SK-N-SH (cell line): ENCODE measurements at regions not wholly inside any gene's neighbourhood (a gene's known extent, or its start where the extent isn't known, plus 50 kb on each side); places are given as distances from the start of the nearest gene placed in this dataset.
A peak's percentile ranks its signal among the peaks of the same experiment; 100 is the strongest.

Experiments used
- CTCF ChIA-PET: fragments of 300-600, 350-600 bp; formaldehyde crosslinking; extraction: SDS; loops from one replicate; lab custom pipeline; 2021; lab: Yijun Ruan, JAX
- POLR2A ChIA-PET: fragments of 350-600 bp; sonication (Branson Sonifier 250); formaldehyde crosslinking; extraction: SDS; loops from one replicate; lab custom pipeline; 2020; ENCODE audit warnings: antibody characterized with exemption, inconsistent platforms; lab: Yijun Ruan, JAX
- DNase-seq: peaks from one replicate; pipeline ENCODE4 v3.0.0; 2012
- H2AFZ ChIP-seq: fragments of 200-600 bp; sonication (generic); 2 replicates; pipeline ENCODE4 v1.8.1; 2016; ENCODE audit warnings: antibody characterized with exemption, mild to moderate bottlenecking, low read depth
- H3F3A ChIP-seq: fragments of 200-600 bp; sonication (generic); replicated peaks from 2 replicates; pipeline ENCODE3; 2016; ENCODE audit warnings: antibody characterized with exemption, mild to moderate bottlenecking; ENCODE audit not compliant: insufficient read depth
- H3K27ac ChIP-seq, 2 experiments: fragments of 200-500 bp in 1 of 2; fragments of 200-600 bp in 1 of 2; sonication (Bioruptor generic) in 1 of 2; sonication (generic), shearing (Covaris generic) in 1 of 2; 2 replicates each; pipeline versions ENCODE4 v1.5.1 to v1.6.1; 2014 to 2016; ENCODE audit warnings: low read depth in 2 of 2, inconsistent platforms in 1 of 2, low read length in 1 of 2, mild to moderate bottlenecking in 1 of 2, mixed read lengths in 1 of 2
- H3K27me3 ChIP-seq: fragments of 200-600 bp; sonication (generic), shearing (Covaris generic); 2 replicates; pipeline ENCODE4 v1.6.1; 2016; ENCODE audit warnings: mixed run types; ENCODE audit not compliant: insufficient read depth
- H3K36me3 ChIP-seq, 2 experiments: fragments of 200-500 bp in 1 of 2; fragments of 200-600 bp in 1 of 2; sonication (Bioruptor generic) in 1 of 2; sonication (generic) in 1 of 2; replicated peaks in 1 of 2; 2 replicates each; pipeline versions ENCODE3 to v1.5.1; 2014 to 2016; ENCODE audit warnings: low read length in 1 of 2, mild to moderate bottlenecking in 1 of 2; ENCODE audit not compliant: insufficient read depth in 2 of 2, control insufficient read depth in 1 of 2
- H3K4me1 ChIP-seq, 2 experiments: fragments of 200-500 bp in 1 of 2; fragments of 200-600 bp in 1 of 2; sonication (Bioruptor generic) in 1 of 2; sonication (generic), shearing (Covaris generic) in 1 of 2; 2 replicates each; pipeline versions ENCODE4 v1.5.1 to v1.6.1; 2014 to 2016; ENCODE audit warnings: low read depth in 1 of 2, low read length in 1 of 2, mixed run types in 1 of 2; ENCODE audit not compliant: insufficient read depth in 2 of 2, control insufficient read depth in 1 of 2
- H3K4me2 ChIP-seq: fragments of 200-600 bp; sonication (generic), shearing (Covaris generic); 2 replicates; pipeline ENCODE4 v1.6.1; 2017; ENCODE audit warnings: mixed run types
- H3K4me3 ChIP-seq, 2 experiments: fragments of 200-500 bp in 1 of 2; fragments of 200-600 bp in 1 of 2; sonication (Bioruptor generic) in 1 of 2; sonication (generic), shearing (Covaris generic) in 1 of 2; 2 replicates each; pipeline versions ENCODE4 v1.5.1 to v1.8.1; 2014 to 2016; ENCODE audit warnings: low read depth in 2 of 2, inconsistent platforms in 1 of 2, low read length in 1 of 2, mild to moderate bottlenecking in 1 of 2, mixed read lengths in 1 of 2, moderate library complexity in 1 of 2
- H3K79me2 ChIP-seq: fragments of 200-600 bp; sonication (generic); 2 replicates; pipeline ENCODE4 v1.8.1; 2017; ENCODE audit warnings: mild to moderate bottlenecking; ENCODE audit not compliant: insufficient read depth
- H3K9ac ChIP-seq: fragments of 200-600 bp; sonication (generic); 2 replicates; pipeline ENCODE4 v1.6.1; 2017; ENCODE audit warnings: mixed run types
- H3K9me2 ChIP-seq: fragments of 200-600 bp; sonication (generic); 2 replicates; pipeline ENCODE4 v1.6.1; 2017; ENCODE audit warnings: mixed run types
- H3K9me3 ChIP-seq: fragments of 200-600 bp; sonication (generic); 2 replicates; pipeline ENCODE4 v1.6.1; 2017; ENCODE audit warnings: mixed run types, mild to moderate bottlenecking, moderate library complexity
- H4K20me1 ChIP-seq: fragments of 200-600 bp; sonication (generic); 2 replicates; pipeline ENCODE4 v1.6.1; 2017; ENCODE audit warnings: mild to moderate bottlenecking, mixed run types; ENCODE audit not compliant: insufficient read depth
- EP300 ChIP-seq, 2 experiments: IDR thresholded peaks; 2 replicates each; pipeline versions ENCODE4 v1.4.0 to v1.6.1; 2012; ENCODE audit warnings: borderline replicate concordance in 1 of 2, low read depth in 1 of 2, low read length in 1 of 2
- FOSL2 ChIP-seq: IDR thresholded peaks from 2 replicates; pipeline ENCODE4 v1.4.0; 2012; ENCODE audit warnings: low read depth, mild to moderate bottlenecking, moderate library complexity, borderline replicate concordance
- GATA2 ChIP-seq: sonication (generic); formaldehyde crosslinking; IDR thresholded peaks from 2 replicates; pipeline ENCODE4 v1.5.0; 2020; ENCODE audit warnings: mild to moderate bottlenecking, missing genetic modification reagents
- JUND ChIP-seq: IDR thresholded peaks from 2 replicates; pipeline ENCODE4 v1.4.0; 2012
- MEF2A ChIP-seq: IDR thresholded peaks from 2 replicates; pipeline ENCODE4 v1.4.0; 2012; ENCODE audit warnings: low read depth, borderline replicate concordance
- NFIC ChIP-seq: IDR thresholded peaks from 2 replicates; pipeline ENCODE4 v1.4.0; 2012; ENCODE audit warnings: borderline replicate concordance
- POLR2AphosphoS5 ChIP-seq: IDR thresholded peaks from 2 replicates; pipeline ENCODE4 v1.6.1; 2012; ENCODE audit warnings: low read depth, low read length
- RAD21 ChIP-seq: IDR thresholded peaks from 2 replicates; pipeline ENCODE4 v1.6.1; 2012; ENCODE audit warnings: mild to moderate bottlenecking, low read length
- RCOR1 ChIP-seq: fragments of 150-350 bp; IDR thresholded peaks from 2 replicates; pipeline ENCODE4 v1.6.1; 2017; ENCODE audit warnings: antibody characterized with exemption, low read length
- RXRA ChIP-seq: IDR thresholded peaks from 2 replicates; pipeline ENCODE4 v1.4.0; 2012; ENCODE audit warnings: low read depth, mild to moderate bottlenecking, borderline replicate concordance
- TAF1 ChIP-seq: IDR thresholded peaks from 2 replicates; pipeline ENCODE4 v1.6.1; 2012; ENCODE audit warnings: low read depth, mild to moderate bottlenecking, low read length, moderate library complexity, borderline replicate concordance
- TCF12 ChIP-seq: IDR thresholded peaks from 2 replicates; pipeline ENCODE4 v1.4.0; 2012
- TEAD4 ChIP-seq: IDR thresholded peaks from 2 replicates; pipeline ENCODE4 v1.4.0; 2012; ENCODE audit warnings: mild to moderate bottlenecking, borderline replicate concordance; ENCODE audit not compliant: insufficient read depth
- WGBS: methylation state at CpG from one replicate; pipeline ENCODE4 v1.1.6; 2017; ENCODE audit warnings: low lambda C conversion rate; 5-methylcytosine and 5-hydroxymethylcytosine counted together
- TF ChIP-seq, protein P1 (sequence below): IDR thresholded peaks from 2 replicates; pipeline ENCODE4 v1.4.0; 2012; ENCODE audit warnings: low read depth
- TF ChIP-seq, protein P2 (sequence below): fragments of 200-600 bp; sonication (generic); IDR thresholded peaks from 2 replicates; pipeline ENCODE4 v1.6.1; 2017; ENCODE audit warnings: antibody characterized with exemption, mild to moderate bottlenecking, moderate library complexity
- TF ChIP-seq, protein P3 (sequence below): IDR thresholded peaks from 2 replicates; pipeline ENCODE4 v1.4.0; 2012; ENCODE audit warnings: low read depth, borderline replicate concordance
- TF ChIP-seq, protein P4 (sequence below): IDR thresholded peaks from 2 replicates; pipeline ENCODE4; 2012
- TF ChIP-seq, protein P5 (sequence below): fragments of 150-350 bp; IDR thresholded peaks from 2 replicates; pipeline ENCODE4 v1.6.1; 2017; ENCODE audit warnings: antibody characterized with exemption, low read length, low read depth, borderline replicate concordance

DNA sequence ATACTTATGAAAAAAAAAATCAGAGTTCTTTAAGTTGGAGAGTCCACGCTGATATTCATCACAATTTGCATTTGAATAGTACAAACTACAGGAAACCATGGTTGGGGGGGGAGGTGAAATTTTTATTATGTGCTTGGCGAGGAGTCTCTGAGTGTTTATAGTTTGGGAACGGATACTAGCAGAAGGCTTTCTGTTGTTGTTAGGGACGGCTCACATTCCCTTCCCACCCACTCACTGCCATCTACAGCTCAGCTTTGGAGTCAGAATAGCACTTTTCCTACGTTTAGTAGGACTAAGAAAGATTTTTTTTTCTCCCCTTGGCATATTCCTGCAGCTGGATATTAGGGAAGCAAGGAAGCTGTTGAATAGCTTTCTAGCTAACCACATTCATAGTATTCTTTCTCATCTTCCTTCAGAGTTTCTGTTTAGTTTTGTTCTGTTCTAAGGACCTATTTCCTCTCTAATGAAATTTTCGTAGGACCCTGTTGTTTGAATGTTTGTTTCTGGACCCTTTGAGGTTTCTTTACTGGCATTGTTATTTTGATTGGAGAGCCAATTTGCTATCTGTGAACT, 235.1 kb upstream of the ZNF217 start:
- Histone ChIP-seq H3F3A (peaks cover 44% of the 10 kb centered on the region), H3K36me3 (no peaks in the 10 kb centered on the region), H3K79me2 (no peaks in the 10 kb centered on the region), H3K9me2 (no peaks in the 10 kb centered on the region), H3K9ac (peak overlapping the region; percentile 100), H3K4me1 (peaks cover 2 to 23% of the 10 kb centered on the region in 2 experiments; a peak in 3 of 4 replicates), H4K20me1 (no peaks in the 10 kb centered on the region), H3K4me2 (peak overlapping the region; percentile 85), H2AFZ (no peak overlapping the region), H3K4me3 (peak overlapping the region; percentile 26 to 51; a peak in 3 of 4 replicates), H3K27me3 (no peaks in the 10 kb centered on the region), H3K27ac (peak overlapping the region; percentile 76 to 100), H3K9me3 (no peaks in the 10 kb centered on the region)
- CTCF ChIA-PET = no interaction called here
- POLR2A ChIA-PET = no interaction called here
- DNase-seq = no peak
- TF ChIP-seq RAD21 (no peak), EP300 (IDR thresholded peaks at IDR 0.05; ENCODE audit: borderline replicate concordance in 1 of 2, low read depth in 1 of 2, low read length in 1 of 2) (0 out of 4 replicates have a peak, but pooled peaks of 1 of the 2 experiments have one; percentile 2), RXRA (0 out of 2 replicates have a peak, but pooled peaks have one; percentile 22)
- TF ChIP-seq, protein P1, sequence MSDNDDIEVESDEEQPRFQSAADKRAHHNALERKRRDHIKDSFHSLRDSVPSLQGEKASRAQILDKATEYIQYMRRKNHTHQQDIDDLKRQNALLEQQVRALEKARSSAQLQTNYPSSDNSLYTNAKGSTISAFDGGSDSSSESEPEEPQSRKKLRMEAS = 0 out of 2 replicates have a peak, but pooled peaks have one; percentile 30
- TF ChIP-seq, protein P2, sequence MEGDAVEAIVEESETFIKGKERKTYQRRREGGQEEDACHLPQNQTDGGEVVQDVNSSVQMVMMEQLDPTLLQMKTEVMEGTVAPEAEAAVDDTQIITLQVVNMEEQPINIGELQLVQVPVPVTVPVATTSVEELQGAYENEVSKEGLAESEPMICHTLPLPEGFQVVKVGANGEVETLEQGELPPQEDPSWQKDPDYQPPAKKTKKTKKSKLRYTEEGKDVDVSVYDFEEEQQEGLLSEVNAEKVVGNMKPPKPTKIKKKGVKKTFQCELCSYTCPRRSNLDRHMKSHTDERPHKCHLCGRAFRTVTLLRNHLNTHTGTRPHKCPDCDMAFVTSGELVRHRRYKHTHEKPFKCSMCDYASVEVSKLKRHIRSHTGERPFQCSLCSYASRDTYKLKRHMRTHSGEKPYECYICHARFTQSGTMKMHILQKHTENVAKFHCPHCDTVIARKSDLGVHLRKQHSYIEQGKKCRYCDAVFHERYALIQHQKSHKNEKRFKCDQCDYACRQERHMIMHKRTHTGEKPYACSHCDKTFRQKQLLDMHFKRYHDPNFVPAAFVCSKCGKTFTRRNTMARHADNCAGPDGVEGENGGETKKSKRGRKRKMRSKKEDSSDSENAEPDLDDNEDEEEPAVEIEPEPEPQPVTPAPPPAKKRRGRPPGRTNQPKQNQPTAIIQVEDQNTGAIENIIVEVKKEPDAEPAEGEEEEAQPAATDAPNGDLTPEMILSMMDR = peak; percentile 42
- 8% methylated on average over 6 of the region's 6 CpGs for WGBS

DNA sequence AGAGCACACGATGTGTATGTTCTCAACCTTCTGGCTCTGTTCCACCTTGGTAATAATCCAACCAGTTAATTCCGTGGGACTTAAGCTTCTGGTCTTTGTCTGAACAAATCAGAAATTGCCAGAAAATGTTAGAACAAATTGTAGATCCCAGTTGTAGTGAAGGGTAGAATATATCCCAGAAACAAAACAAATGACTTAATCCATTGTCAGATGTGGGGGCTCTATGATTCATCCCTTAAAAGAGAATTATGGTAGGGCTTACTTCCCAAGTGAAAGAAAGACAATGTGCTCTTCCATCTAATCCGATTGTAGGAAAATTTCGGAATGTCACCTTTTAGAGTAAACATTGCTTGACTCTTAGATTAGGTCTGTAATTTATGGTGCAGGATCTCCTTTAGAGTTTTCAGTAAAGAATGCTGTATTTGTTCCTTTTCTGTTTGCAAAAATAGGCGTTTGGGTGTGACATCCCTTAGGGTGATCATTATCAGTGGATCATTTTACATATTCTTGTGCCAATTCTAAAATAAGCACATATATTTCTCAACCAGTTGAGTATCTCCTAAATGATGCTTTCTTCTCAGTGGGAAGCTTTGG, 234.5 kb upstream of the ZNF217 start:
- WGBS = 7% methylated on average over 5 of the region's 5 CpGs
- Histone ChIP-seq H3K4me3 (peak overlapping the region; percentile 6 to 51; a peak in 3 of 4 replicates), H3K79me2 (no peaks in the 10 kb centered on the region), H3K4me2 (peak overlapping the region; percentile 85), H3K9me3 (no peaks in the 10 kb centered on the region), H4K20me1 (no peaks in the 10 kb centered on the region), H3K9me2 (no peaks in the 10 kb centered on the region), H3F3A (peaks cover 44% of the 10 kb centered on the region), H3K9ac (peak overlapping the region; percentile 100), H3K27me3 (no peaks in the 10 kb centered on the region), H3K4me1 (peaks cover 2 to 23% of the 10 kb centered on the region in 2 experiments; a peak in 3 of 4 replicates), H3K36me3 (no peaks in the 10 kb centered on the region), H2AFZ (no peak overlapping the region), H3K27ac (peak overlapping the region; percentile 76 to 100; a peak in 3 of 4 replicates)
- no peak for DNase-seq
- TF ChIP-seq FOSL2 (peak; percentile 85), RCOR1 (no peak), EP300 (IDR thresholded peaks at IDR 0.05; ENCODE audit: borderline replicate concordance in 1 of 2, low read depth in 1 of 2, low read length in 1 of 2) (peak; percentile 44 to 78; a peak in 3 of 4 replicates), JUND (peak; percentile 77), GATA2 (CRISPR knock-in tag) (no peak), NFIC (peak; percentile 88), MEF2A (peak; percentile 71), TEAD4 (peak; percentile 56; the same call in 1 of the 2 replicates), POLR2AphosphoS5 (no peak; the same call in 1 of the 2 replicates), TCF12 (peak; percentile 89), TAF1 (peak; percentile 36; the same call in 1 of the 2 replicates)
- TF ChIP-seq, protein P1 = peak; percentile 35; the same call in 1 of the 2 replicates
- TF ChIP-seq, protein P3, sequence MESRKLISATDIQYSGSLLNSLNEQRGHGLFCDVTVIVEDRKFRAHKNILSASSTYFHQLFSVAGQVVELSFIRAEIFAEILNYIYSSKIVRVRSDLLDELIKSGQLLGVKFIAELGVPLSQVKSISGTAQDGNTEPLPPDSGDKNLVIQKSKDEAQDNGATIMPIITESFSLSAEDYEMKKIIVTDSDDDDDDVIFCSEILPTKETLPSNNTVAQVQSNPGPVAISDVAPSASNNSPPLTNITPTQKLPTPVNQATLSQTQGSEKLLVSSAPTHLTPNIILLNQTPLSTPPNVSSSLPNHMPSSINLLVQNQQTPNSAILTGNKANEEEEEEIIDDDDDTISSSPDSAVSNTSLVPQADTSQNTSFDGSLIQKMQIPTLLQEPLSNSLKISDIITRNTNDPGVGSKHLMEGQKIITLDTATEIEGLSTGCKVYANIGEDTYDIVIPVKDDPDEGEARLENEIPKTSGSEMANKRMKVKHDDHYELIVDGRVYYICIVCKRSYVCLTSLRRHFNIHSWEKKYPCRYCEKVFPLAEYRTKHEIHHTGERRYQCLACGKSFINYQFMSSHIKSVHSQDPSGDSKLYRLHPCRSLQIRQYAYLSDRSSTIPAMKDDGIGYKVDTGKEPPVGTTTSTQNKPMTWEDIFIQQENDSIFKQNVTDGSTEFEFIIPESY = peak; percentile 45; the same call in 1 of the 2 replicates
- TF ChIP-seq, protein P4, sequence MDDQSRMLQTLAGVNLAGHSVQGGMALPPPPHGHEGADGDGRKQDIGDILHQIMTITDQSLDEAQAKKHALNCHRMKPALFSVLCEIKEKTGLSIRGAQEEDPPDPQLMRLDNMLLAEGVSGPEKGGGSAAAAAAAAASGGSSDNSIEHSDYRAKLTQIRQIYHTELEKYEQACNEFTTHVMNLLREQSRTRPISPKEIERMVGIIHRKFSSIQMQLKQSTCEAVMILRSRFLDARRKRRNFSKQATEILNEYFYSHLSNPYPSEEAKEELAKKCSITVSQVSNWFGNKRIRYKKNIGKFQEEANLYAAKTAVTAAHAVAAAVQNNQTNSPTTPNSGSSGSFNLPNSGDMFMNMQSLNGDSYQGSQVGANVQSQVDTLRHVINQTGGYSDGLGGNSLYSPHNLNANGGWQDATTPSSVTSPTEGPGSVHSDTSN = peak; percentile 86
- TF ChIP-seq, protein P5, sequence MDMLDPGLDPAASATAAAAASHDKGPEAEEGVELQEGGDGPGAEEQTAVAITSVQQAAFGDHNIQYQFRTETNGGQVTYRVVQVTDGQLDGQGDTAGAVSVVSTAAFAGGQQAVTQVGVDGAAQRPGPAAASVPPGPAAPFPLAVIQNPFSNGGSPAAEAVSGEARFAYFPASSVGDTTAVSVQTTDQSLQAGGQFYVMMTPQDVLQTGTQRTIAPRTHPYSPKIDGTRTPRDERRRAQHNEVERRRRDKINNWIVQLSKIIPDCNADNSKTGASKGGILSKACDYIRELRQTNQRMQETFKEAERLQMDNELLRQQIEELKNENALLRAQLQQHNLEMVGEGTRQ = no peak
- ChIA-PET CTCF (interaction anchor here (1.0 kb wide), 1 partner anchor 28 kb away, joined by 4 read pairs; no protein-coding TSS in a partner anchor), POLR2A (no interaction called here)
